NCI-H2196 (cell line): ENCODE measurements at regions not wholly inside any gene's neighbourhood (a gene's known extent, or its start where the extent isn't known, plus 50 kb on each side); places are given as distances from the start of the nearest gene placed in this dataset.

Experiments
- DNase-seq: peaks from one replicate; lab custom pipeline; 2025; ENCODE audit not compliant: unreplicated experiment; lab: John Stamatoyannopoulos, UW

GRCh38 chr3:115518100-115518852, 105.0 kb upstream of the GAP43 start:
- peak; percentile 66 for DNase-seq

GRCh38 chr3:115520241-115520640, 103.1 kb upstream of the GAP43 start:
- DNase-seq = no peak

GRCh38 chr3:115520651-115521245, 102.6 kb upstream of the GAP43 start:
- DNase-seq = no peak

- no peak for DNase-seq
Measured at GRCh38 chr3:115523458-115523857, 99.9 kb upstream of the GAP43 start.

GRCh38 chr3:115524549-115524948, 98.8 kb upstream of the GAP43 start:
- no peak for DNase-seq

GRCh38 chr3:115525731-115526130, 97.6 kb upstream of the GAP43 start:
- DNase-seq = no peak

- DNase-seq = no peak
Measured at GRCh38 chr3:115533218-115533617, 90.1 kb upstream of the GAP43 start.

GRCh38 chr3:115536171-115536570, 87.1 kb upstream of the GAP43 start:
- no peak for DNase-seq

- no peak for DNase-seq
Measured at GRCh38 chr3:115537669-115538068, 85.6 kb upstream of the GAP43 start.

GRCh38 chr3:115547207-115547606, 76.1 kb upstream of the GAP43 start:
- DNase-seq = no peak

- DNase-seq = no peak
Measured at GRCh38 chr3:115548611-115549010, 74.7 kb upstream of the GAP43 start.

GRCh38 chr3:115549071-115549470, 74.2 kb upstream of the GAP43 start:
- DNase-seq = no peak

GRCh38 chr3:115550285-115550761, 73.0 kb upstream of the GAP43 start:
- no peak for DNase-seq

- DNase-seq = no peak
Measured at GRCh38 chr3:115551016-115551415, 72.3 kb upstream of the GAP43 start.

GRCh38 chr3:115552007-115552406, 71.3 kb upstream of the GAP43 start:
- no peak for DNase-seq

- peak; percentile 42 for DNase-seq
Measured at GRCh38 chr3:115553796-115554486, 69.4 kb upstream of the GAP43 start.

- no peak for DNase-seq
Measured at GRCh38 chr3:115554487-115554807, 68.9 kb upstream of the GAP43 start.

- DNase-seq = no peak
Measured at GRCh38 chr3:115562636-115563267, 60.6 kb upstream of the GAP43 start.

GRCh38 chr3:115563984-115564383, 59.3 kb upstream of the GAP43 start:
- DNase-seq = no peak

- DNase-seq = no peak
Measured at GRCh38 chr3:115571413-115571812, 51.9 kb upstream of the GAP43 start.
